PC-3 (cell line): ENCODE measurements at regions not wholly inside any gene's neighbourhood (a gene's known extent, or its start where the extent isn't known, plus 50 kb on each side); places are given as distances from the start of the nearest gene placed in this dataset.

Experiments used
- ATAC-seq: fragments of 200-7000 bp; cut with Tn5 transposase; 2 replicates; pipeline ENCODE4 v1.9.1; 2020; ENCODE audit warnings: mild to moderate bottlenecking, moderate library complexity
- BruUV-seq: library from RNA; stranded (reverse); fragments of 400-500 nt; replicated peaks from 2 replicates; lab custom pipeline; 2021; lab: Mats Ljungman, UMichigan
- CTCF ChIA-PET: fragments of 300-600 bp; sonication (Branson Sonifier 250); formaldehyde crosslinking; loops from one replicate; lab custom pipeline; 2022; ENCODE audit warnings: antibody characterized with exemption; lab: Charles Lee
- POLR2A ChIA-PET: fragments of 300-600 bp; sonication (Branson Sonifier 250); formaldehyde crosslinking; loops from one replicate; lab custom pipeline; 2022; ENCODE audit warnings: antibody characterized with exemption; ENCODE audit not compliant: unreplicated experiment; lab: Charles Lee
- DNase-seq: peaks from one replicate; pipeline ENCODE4 v3.0.0-alpha.2; 2015
- H2AFZ ChIP-seq: fragments of 300-600 bp; sonication (generic); 2 replicates; pipeline ENCODE4 v1.6.0; 2016; ENCODE audit warnings: antibody characterized with exemption, low read length
- H3F3A ChIP-seq: fragments of 300-600 bp; sonication (generic); one replicate; pipeline ENCODE4 v1.6.0; 2017; ENCODE audit warnings: antibody characterized with exemption, low read length, control low read depth, mild to moderate bottlenecking; ENCODE audit not compliant: unreplicated experiment
- H3K27ac ChIP-seq: fragments of 300-600 bp; sonication (generic); 2 replicates; pipeline ENCODE4 v1.5.1; 2016; ENCODE audit warnings: mild to moderate bottlenecking, low read length
- H3K27me3 ChIP-seq: fragments of 300-600 bp; sonication (generic); 2 replicates; pipeline ENCODE4 v1.6.1; 2016; ENCODE audit warnings: low read length, mixed read lengths
- H3K36me3 ChIP-seq: fragments of 300-600 bp; sonication (generic); 2 replicates; pipeline ENCODE4 v1.6.1; 2016; ENCODE audit warnings: low read depth, mixed run types, low read length, mixed read lengths
- H3K4me1 ChIP-seq: fragments of 300-600 bp; sonication (generic); 2 replicates; pipeline ENCODE4 v1.5.1; 2016; ENCODE audit warnings: low read length; ENCODE audit not compliant: insufficient read depth
- H3K4me2 ChIP-seq: fragments of 300-600 bp; sonication (generic); 2 replicates; pipeline ENCODE4 v1.6.0; 2016; ENCODE audit warnings: low read length
- H3K4me3 ChIP-seq: fragments of 300-600 bp; sonication (generic); 2 replicates; pipeline ENCODE4 v1.5.1; 2016; ENCODE audit warnings: mild to moderate bottlenecking, low read length, mixed read lengths
- H3K79me2 ChIP-seq: fragments of 300-600 bp; sonication (generic); 2 replicates; pipeline ENCODE4 v1.6.1; 2017; ENCODE audit warnings: low read length, mixed read lengths
- H3K9ac ChIP-seq: fragments of 300-600 bp; sonication (generic); 2 replicates; pipeline ENCODE4 v1.6.0; 2016; ENCODE audit warnings: mild to moderate bottlenecking, low read length
- H3K9me2 ChIP-seq: fragments of 300-600 bp; sonication (generic); replicated peaks from 2 replicates; pipeline ENCODE4 v1.6.1; 2016; ENCODE audit warnings: mixed run types, low read length, mixed read lengths
- H3K9me3 ChIP-seq: fragments of 300-600 bp; sonication (generic); 2 replicates; pipeline ENCODE4 v1.6.1; 2016; ENCODE audit warnings: low read length, mixed read lengths
- H4K20me1 ChIP-seq: fragments of 300-600 bp; sonication (generic); 2 replicates; pipeline ENCODE4 v1.6.1; 2016; ENCODE audit warnings: low read length, mixed read lengths
- EZH2 ChIP-seq: fragments of 300-600 bp; sonication (generic); IDR thresholded peaks from one replicate; pipeline ENCODE4 v1.6.1; 2017; ENCODE audit warnings: antibody characterized with exemption, mild to moderate bottlenecking, low read length; ENCODE audit not compliant: unreplicated experiment
- EZH2phosphoT487 ChIP-seq: fragments of 300-600 bp; sonication (generic); IDR thresholded peaks from 2 replicates; pipeline ENCODE4 v1.6.1; 2018; ENCODE audit warnings: mild to moderate bottlenecking, antibody characterized with exemption, low read length, borderline replicate concordance
- intact Hi-C: fragments of 100-400 bp; cut with micrococcal nuclease; formaldehyde crosslinking; loops from 2 replicates; pipeline ENCODE4 v1.9.0; 2023
- TF ChIP-seq, protein P1 (sequence below): fragments of 300-600 bp; sonication (generic); conservative IDR thresholded peaks from 2 replicates; pipeline ENCODE4 v1.5.1; 2017; ENCODE audit warnings: antibody characterized with exemption, low read depth, mild to moderate bottlenecking, low read length

DNA sequence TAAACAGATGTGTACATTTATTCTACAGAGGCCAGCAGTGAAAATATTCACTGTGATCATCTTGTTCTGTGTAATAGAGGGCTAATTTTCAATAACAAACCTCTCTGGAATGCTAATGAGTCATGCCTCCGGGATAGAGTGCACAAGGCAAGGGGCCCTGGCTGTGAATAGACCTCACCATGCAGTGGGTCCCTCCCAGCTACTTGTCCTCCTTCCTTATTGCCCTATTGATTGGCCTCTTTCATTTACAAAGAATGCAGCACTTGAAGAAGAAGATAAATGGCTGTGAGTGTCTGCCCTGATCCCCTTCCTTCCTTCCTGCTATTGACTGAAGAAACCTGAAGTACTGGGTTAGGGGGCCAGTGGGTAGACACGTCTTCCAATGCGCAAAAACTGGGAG lies 436.3 kb downstream of the WDR72 start:
- TF ChIP-seq EZH2, result no peak
- no peak for TF ChIP-seq EZH2phosphoT487
- TF ChIP-seq, protein P1, sequence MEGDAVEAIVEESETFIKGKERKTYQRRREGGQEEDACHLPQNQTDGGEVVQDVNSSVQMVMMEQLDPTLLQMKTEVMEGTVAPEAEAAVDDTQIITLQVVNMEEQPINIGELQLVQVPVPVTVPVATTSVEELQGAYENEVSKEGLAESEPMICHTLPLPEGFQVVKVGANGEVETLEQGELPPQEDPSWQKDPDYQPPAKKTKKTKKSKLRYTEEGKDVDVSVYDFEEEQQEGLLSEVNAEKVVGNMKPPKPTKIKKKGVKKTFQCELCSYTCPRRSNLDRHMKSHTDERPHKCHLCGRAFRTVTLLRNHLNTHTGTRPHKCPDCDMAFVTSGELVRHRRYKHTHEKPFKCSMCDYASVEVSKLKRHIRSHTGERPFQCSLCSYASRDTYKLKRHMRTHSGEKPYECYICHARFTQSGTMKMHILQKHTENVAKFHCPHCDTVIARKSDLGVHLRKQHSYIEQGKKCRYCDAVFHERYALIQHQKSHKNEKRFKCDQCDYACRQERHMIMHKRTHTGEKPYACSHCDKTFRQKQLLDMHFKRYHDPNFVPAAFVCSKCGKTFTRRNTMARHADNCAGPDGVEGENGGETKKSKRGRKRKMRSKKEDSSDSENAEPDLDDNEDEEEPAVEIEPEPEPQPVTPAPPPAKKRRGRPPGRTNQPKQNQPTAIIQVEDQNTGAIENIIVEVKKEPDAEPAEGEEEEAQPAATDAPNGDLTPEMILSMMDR, result no peak
- Histone ChIP-seq H3K9me2 (no peaks in the 10 kb centered on the region), H3K4me2 (no peak overlapping the region), H4K20me1 (no peaks in the 10 kb centered on the region), H2AFZ (no peak overlapping the region), H3F3A (no peaks in the 10 kb centered on the region), H3K27me3 (peaks cover 8% of the 10 kb centered on the region), H3K4me1 (no peaks in the 10 kb centered on the region), H3K36me3 (no peaks in the 10 kb centered on the region), H3K9ac (no peak overlapping the region), H3K4me3 (no peak overlapping the region), H3K79me2 (no peaks in the 10 kb centered on the region), H3K9me3 (no peaks in the 10 kb centered on the region), H3K27ac (no peak overlapping the region)
- intact Hi-C loops, result no loop called here
- ChIA-PET POLR2A (no interaction called here), CTCF (no interaction called here)
- no TSS peak for BruUV-seq
- DNase-seq (peak; percentile 3), ATAC-seq (no peak)

DNA sequence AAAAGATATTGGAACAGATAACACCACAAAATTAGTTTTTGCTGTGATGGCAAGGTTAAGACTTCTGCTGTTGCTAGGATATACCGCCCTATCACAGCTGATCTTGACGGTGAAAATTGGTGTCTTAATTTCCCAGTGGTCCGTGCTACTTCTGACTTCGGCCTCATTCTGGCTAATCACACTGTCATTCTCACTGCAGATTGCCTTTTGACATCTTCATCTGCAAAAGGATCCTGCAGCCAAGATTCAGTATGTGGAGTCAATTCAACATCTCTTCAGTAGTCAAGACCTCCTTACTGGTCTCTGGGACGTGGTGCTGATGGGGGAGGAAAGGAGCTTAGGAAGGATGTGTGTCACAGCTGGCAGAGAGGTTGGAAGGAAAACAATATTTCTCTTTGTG lies 438.6 kb downstream of the WDR72 start:
- Histone ChIP-seq H3K79me2 (no peaks in the 10 kb centered on the region), H3K4me3 (no peak overlapping the region), H2AFZ (no peak overlapping the region), H3K27ac (no peak overlapping the region), H3K4me1 (no peaks in the 10 kb centered on the region), H4K20me1 (no peaks in the 10 kb centered on the region), H3K36me3 (no peaks in the 10 kb centered on the region), H3K9ac (no peak overlapping the region), H3K4me2 (no peak overlapping the region), H3K9me3 (no peaks in the 10 kb centered on the region), H3K9me2 (no peaks in the 10 kb centered on the region), H3K27me3 (peaks cover 8% of the 10 kb centered on the region), H3F3A (no peaks in the 10 kb centered on the region)
- no peak for TF ChIP-seq EZH2
- TF ChIP-seq, protein P1, result no peak
- no peak for TF ChIP-seq EZH2phosphoT487
- ChIA-PET POLR2A (no interaction called here), CTCF (no interaction called here)
- DNase-seq, result no peak
- ATAC-seq, result no peak
- no TSS peak for BruUV-seq
- intact Hi-C loops, result no loop called here

DNA sequence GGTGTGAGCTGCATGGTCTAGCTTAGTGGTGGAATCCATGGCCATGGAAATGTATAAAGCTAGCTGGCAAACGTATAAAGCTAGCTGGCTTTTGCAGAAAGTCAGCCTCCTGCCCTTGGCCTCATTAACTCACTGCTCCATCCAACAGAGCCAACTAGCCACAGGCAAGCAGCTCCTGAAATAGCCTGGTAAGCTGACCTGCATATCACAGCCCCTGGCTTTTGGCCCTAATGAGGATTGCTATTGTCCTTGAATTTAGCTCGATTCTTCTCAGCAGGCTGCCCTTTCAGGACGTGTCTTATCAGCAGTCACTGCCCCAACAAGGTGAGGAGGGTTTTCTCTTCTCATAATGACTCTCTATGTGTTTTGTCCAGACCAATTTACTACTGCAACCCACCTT lies 446.8 kb downstream of the WDR72 start:
- Histone ChIP-seq H3K79me2 (no peaks in the 10 kb centered on the region), H4K20me1 (no peaks in the 10 kb centered on the region), H3K9ac (no peak overlapping the region), H3K9me3 (no peaks in the 10 kb centered on the region), H3K9me2 (no peaks in the 10 kb centered on the region), H3K4me2 (no peak overlapping the region), H2AFZ (no peak overlapping the region), H3K4me3 (no peak overlapping the region), H3F3A (no peaks in the 10 kb centered on the region), H3K27ac (no peak overlapping the region), H3K27me3 (peaks cover 13% of the 10 kb centered on the region; the same call in 1 of the 2 replicates), H3K4me1 (peaks cover 2% of the 10 kb centered on the region; the same call in 1 of the 2 replicates), H3K36me3 (no peaks in the 10 kb centered on the region)
- intact Hi-C loops, result no loop called here
- ChIA-PET CTCF (no interaction called here), POLR2A (no interaction called here)
- BruUV-seq, result no TSS peak
- ATAC-seq (no peak), DNase-seq (no peak)
- TF ChIP-seq, protein P1, result no peak
- TF ChIP-seq EZH2 (no peak), EZH2phosphoT487 (no peak)
